Mucosa of rectum (tissue), 2 donors: ENCODE measurements at regions not wholly inside any gene's neighbourhood (a gene's known extent, or its start where the extent isn't known, plus 50 kb on each side); places are given as distances from the start of the nearest gene placed in this dataset.

Experiments
- H3K27ac ChIP-seq, 2 donors: one replicate each; pipeline ENCODE4 v1.7.0; 2013; ENCODE audit warnings: inconsistent platforms in 2 of 2, low read depth in 2 of 2, low read length in 2 of 2
- H3K27me3 ChIP-seq, 2 donors: one replicate each; pipeline ENCODE4 v1.7.0; 2013; ENCODE audit warnings: low read length in 2 of 2; ENCODE audit not compliant: control insufficient read depth in 2 of 2, insufficient read depth in 2 of 2
- H3K36me3 ChIP-seq, 2 donors: one replicate each; pipeline ENCODE4 v1.7.0; 2013; ENCODE audit warnings: low read length in 2 of 2; ENCODE audit not compliant: control insufficient read depth in 2 of 2, insufficient read depth in 2 of 2
- H3K4me1 ChIP-seq, 2 donors: one replicate each; pipeline ENCODE4 v1.7.0; 2013; ENCODE audit warnings: low read length in 2 of 2, mild to moderate bottlenecking in 1 of 2; ENCODE audit not compliant: control insufficient read depth in 2 of 2, insufficient read depth in 2 of 2
- H3K4me3 ChIP-seq, 2 donors: one replicate each; pipeline ENCODE4 v1.7.0; 2013; ENCODE audit warnings: low read length in 2 of 2
- H3K9ac ChIP-seq, 2 donors: one replicate each; pipeline ENCODE4 v1.7.0; 2013; ENCODE audit warnings: low read length in 2 of 2, low read depth in 1 of 2, mild to moderate bottlenecking in 1 of 2
- H3K9me3 ChIP-seq, 2 donors: one replicate each; pipeline ENCODE4 v1.7.0; 2013; ENCODE audit warnings: low read length in 2 of 2; ENCODE audit not compliant: control insufficient read depth in 2 of 2
- donor health status: healthy.
- donor health status: Normal muscosa, but diverticular disease.

DNA sequence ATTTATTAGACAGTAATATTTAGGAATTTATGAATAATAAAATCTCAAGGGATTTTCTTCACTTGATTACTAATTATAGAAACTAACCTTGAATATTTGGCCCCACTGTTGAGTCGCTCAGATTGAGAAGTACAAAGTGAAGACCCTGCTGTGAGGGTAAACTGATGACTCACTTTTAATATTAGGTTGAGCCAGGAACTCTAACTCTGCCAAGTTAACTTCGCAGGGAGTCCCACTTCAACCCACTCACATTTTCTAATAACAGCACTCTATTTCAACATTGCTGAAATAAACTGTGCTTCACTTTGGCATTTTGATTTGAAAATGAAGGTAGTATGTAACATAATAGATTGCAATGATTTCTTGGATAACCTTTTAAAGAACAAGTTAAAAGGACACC, 200.7 kb downstream of the POLR1F start:
- Histone ChIP-seq H3K4me1 (no peaks in the 10 kb centered on the region), H3K36me3 (no peaks in the 10 kb centered on the region), H3K27ac (no peak overlapping the region), H3K4me3 (no peak overlapping the region), H3K9ac (no peak overlapping the region), H3K9me3 (no peaks in the 10 kb centered on the region), H3K27me3 (no peaks in the 10 kb centered on the region)

DNA sequence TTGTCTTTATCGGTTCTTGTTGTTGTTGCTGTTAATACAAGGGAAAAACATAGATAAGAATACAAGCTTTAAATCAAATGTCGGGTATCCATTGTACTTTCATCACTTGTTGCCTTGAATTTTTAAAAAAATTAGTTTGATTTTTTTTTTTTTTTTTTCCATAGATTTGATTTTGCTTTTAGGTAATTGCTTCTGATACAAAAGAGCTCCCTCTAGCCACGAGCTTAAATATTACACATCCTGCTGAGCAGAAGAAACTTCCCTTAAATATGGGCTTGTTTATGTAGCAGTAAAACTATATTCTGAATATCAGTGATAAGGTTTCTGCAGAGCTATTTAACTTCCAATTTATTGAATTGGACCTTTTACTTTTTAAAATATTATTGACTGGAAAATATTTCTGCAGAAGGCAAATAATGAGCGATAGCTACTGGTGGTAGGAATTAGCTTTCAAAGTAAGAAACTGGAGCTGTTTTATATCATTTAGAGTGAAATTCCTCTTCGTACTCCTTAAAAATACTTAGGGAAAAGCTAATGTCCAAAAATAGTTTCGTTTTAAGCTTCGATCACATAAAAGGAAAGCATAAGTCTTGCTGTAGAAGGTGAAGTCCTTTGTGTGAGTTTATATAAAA, 216.9 kb downstream of the POLR1F start:
- no peaks in the 10 kb centered on the region for H3K36me3 ChIP-seq
- no peak overlapping the region for H3K9ac ChIP-seq
- peaks cover 0 to 4% of the 10 kb centered on the region in 2 donors for H3K9me3 ChIP-seq
- H3K4me3 ChIP-seq: no peak overlapping the region
- H3K27ac ChIP-seq: no peak overlapping the region
- H3K27me3 ChIP-seq: no peaks in the 10 kb centered on the region
- no peaks in the 10 kb centered on the region for H3K4me1 ChIP-seq

DNA sequence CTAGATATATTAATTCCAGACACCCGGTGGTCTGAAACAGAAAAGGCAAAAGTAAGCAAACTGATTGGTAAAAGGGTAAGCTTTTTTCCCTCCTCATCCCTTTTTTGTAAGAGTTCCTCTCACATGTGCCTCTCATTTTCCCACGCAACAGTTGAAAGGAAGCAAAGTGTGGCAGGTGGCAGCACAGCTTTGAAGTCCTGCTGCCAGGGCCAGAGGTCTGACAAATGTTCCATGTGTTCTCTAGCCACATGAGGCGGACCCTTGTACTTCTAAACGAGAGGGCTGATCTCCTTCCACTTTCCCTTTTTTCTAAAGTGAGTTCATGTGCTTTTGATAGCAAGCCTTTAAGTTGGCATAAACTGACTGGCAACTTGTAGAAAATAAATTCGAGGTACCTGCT, 217.5 kb downstream of the POLR1F start:
- H3K27ac ChIP-seq: no peak overlapping the region
- no peak overlapping the region for H3K4me3 ChIP-seq
- H3K4me1 ChIP-seq: no peaks in the 10 kb centered on the region
- no peaks in the 10 kb centered on the region for H3K27me3 ChIP-seq
- no peak overlapping the region for H3K9ac ChIP-seq
- H3K9me3 ChIP-seq: peaks cover 0 to 4% of the 10 kb centered on the region in 2 donors
- no peaks in the 10 kb centered on the region for H3K36me3 ChIP-seq

DNA sequence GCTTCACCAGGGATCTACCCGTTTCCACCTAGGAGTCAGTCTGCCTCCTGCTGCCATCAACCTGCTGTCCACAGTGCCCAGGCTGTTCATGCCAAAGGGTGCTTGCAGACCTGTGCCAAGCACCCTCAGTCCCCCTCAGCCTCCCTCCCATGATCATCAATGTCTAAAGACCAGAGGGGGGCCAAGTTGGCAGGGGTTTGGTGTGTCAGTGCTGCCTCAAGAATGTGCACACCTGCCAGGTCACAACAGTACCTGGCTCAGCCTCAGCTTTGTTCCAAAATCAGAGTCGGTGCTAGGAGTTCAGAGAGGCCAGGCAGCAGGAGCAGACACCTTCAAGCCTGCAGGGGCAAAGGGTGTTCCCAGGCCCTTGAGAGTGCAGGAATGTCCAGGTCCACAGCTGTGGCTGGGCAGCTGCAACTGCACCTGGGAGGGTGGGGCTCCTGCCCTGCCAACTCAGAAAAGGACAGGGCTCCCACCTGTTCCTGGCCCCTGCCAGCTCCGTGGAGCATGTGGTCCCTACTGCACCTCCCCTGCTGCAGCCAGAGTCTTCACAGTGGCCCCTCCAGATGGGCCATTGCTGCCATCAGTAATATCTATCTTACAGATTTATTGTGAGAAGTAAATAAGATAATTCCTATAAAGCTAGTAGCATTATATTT, 219.5 kb downstream of the POLR1F start:
- Histone ChIP-seq H3K27me3 (no peaks in the 10 kb centered on the region), H3K4me1 (no peaks in the 10 kb centered on the region), H3K27ac (no peak overlapping the region), H3K4me3 (no peak overlapping the region), H3K9me3 (no peaks in the 10 kb centered on the region), H3K9ac (no peak overlapping the region), H3K36me3 (no peaks in the 10 kb centered on the region)

DNA sequence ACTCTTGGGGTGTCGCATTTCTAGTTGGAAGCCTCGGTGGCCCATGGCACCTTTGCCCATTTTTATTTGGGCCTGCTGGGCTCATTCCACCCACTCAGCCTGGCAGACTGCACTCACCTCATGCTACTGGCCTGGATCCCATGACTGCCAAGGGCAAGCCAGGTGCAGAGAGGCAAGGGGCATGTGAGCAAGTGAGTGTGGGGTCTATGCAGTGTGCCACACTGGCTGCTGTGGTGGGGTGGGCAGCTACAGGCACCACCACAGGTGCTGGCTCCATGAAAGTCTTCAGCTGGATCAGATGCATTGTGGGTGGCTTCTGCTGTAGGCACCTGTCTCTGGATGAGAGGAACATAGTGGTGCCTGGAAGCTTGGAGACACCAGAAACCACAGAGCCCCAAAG, 220.8 kb downstream of the POLR1F start:
- no peaks in the 10 kb centered on the region for H3K4me1 ChIP-seq
- H3K27ac ChIP-seq: no peak overlapping the region
- no peaks in the 10 kb centered on the region for H3K9me3 ChIP-seq
- no peaks in the 10 kb centered on the region for H3K27me3 ChIP-seq
- H3K36me3 ChIP-seq: no peaks in the 10 kb centered on the region
- no peak overlapping the region for H3K4me3 ChIP-seq
- no peak overlapping the region for H3K9ac ChIP-seq

DNA sequence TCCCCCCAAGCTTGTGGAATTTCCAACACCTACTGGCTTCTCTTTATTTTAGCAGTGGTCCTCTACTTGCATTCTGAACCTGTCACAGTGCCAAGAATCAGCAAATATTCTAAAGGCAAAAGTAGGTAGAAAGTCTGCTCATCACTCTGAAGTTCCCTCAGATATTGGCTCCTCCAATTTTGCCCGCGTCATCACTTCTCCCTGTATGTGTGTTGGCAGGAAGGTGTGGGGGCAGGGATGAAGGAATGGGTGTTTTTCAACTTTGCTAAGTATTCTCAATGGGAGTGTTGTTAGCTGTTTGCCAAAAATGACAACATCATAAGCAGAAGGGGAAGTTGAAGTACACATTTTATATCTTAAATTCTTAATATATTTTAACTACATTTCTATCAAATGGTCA, 226.2 kb downstream of the POLR1F start:
- no peaks in the 10 kb centered on the region for H3K36me3 ChIP-seq
- no peaks in the 10 kb centered on the region for H3K27me3 ChIP-seq
- no peak overlapping the region for H3K27ac ChIP-seq
- H3K9me3 ChIP-seq: no peaks in the 10 kb centered on the region
- no peak overlapping the region for H3K9ac ChIP-seq
- no peaks in the 10 kb centered on the region for H3K4me1 ChIP-seq
- no peak overlapping the region for H3K4me3 ChIP-seq

DNA sequence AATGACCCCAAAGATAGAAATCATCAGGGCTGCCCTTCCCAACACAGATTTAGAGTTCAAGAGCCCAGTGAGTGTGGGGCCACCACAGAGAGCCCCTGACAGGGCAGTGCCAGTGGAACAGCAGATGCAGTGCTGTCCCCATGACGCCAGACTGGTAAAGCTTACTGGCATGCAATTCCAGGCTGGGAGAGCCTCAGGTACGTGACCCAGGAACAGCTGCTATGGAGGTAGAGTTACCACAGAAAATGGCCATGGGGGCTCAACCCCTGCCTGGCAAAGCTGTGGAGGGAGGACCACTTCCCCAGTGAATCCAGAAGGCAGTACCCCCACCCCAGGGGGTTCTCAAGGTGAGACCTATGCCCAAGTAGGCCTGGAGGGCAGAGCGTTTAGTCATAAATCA, 228.5 kb downstream of the POLR1F start:
- no peak overlapping the region for H3K27ac ChIP-seq
- H3K9ac ChIP-seq: no peak overlapping the region
- no peaks in the 10 kb centered on the region for H3K36me3 ChIP-seq
- no peaks in the 10 kb centered on the region for H3K27me3 ChIP-seq
- no peak overlapping the region for H3K4me3 ChIP-seq
- H3K9me3 ChIP-seq: no peaks in the 10 kb centered on the region
- H3K4me1 ChIP-seq: no peaks in the 10 kb centered on the region

DNA sequence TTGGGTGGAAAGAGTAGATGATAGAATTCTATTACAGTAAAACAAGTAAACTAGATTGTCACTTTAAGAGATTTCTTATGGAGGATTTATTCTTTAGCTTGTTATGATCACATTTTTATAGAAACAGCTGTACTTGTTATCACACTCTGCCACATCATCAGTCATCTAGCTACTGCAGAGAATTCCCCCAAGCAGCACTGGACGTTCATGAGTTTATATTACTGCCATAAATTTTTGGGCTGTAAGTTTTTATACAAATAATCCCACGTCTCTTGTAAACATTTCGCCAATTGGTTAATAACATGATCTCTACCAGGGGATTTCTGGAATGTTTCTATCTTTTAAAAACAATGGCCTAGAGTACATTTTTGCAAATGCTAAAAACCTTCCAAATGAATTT, 238.8 kb downstream of the POLR1F start:
- no peak overlapping the region for H3K27ac ChIP-seq

DNA sequence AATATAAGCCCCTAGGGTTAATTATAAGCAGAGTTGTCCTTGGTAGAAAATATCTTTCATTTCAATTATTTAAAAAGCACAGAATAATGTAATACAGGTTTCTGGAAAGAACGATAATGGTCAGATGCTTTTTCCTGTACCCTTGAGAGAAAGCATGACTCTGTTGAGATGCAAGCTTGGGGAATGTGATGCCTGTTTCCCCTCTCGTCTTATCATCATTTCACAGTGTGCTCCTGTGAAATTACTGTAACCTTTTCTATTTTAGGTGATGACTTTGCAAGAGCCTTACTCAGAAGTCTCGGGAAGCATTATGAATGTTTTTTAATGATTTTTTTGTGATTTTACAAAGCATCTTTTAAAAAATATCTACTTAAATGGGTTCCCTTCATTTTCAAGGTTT, 243.0 kb downstream of the POLR1F start:
- Histone ChIP-seq H3K4me3 (no peak overlapping the region), H3K27me3 (no peaks in the 10 kb centered on the region), H3K9me3 (no peaks in the 10 kb centered on the region), H3K9ac (no peak overlapping the region), H3K4me1 (no peaks in the 10 kb centered on the region), H3K27ac (no peak overlapping the region), H3K36me3 (no peaks in the 10 kb centered on the region)

More for the DNA sequence above, 238.8 kb downstream of the POLR1F start:
- Histone ChIP-seq H3K9me3 (peaks cover 0 to 2% of the 10 kb centered on the region in 2 donors), H3K36me3 (no peaks in the 10 kb centered on the region), H3K4me3 (no peak overlapping the region), H3K27me3 (no peaks in the 10 kb centered on the region), H3K9ac (no peak overlapping the region), H3K4me1 (no peaks in the 10 kb centered on the region)

DNA sequence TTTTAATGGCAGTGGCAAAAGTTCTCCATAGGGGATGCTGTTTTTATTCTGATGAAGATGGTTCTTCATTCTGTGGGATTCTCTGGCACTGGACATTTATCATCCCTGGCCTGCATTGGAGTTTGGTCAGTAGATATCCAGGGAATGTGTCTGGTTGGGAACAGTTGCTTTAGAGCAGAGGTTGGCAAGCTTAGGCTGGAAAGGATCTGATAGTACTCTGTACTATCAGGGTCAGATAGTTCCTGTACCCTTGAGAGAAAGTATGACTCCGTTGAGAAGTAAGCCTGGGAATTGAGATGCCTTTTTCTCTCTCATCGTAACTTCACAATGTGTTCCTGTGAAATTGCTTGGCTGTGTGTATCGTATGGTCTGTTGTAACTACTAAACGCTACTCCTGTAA, 244.1 kb downstream of the POLR1F start:
- Histone ChIP-seq H3K27ac (no peak overlapping the region), H3K9me3 (no peaks in the 10 kb centered on the region), H3K9ac (no peak overlapping the region), H3K36me3 (no peaks in the 10 kb centered on the region), H3K4me1 (no peaks in the 10 kb centered on the region), H3K27me3 (no peaks in the 10 kb centered on the region), H3K4me3 (no peak overlapping the region)
